SK-N-SH treated with all-trans-retinoic acid at 6 μM for 48 hours (cell line): ENCODE measurements at regions not wholly inside any gene's neighbourhood (a gene's known extent, or its start where the extent isn't known, plus 50 kb on each side); places are given as distances from the start of the nearest gene placed in this dataset.

Experiments used
- ARNTL ChIP-seq: fragments of 450-650 bp; formaldehyde crosslinking; IDR thresholded peaks from 2 replicates; pipeline ENCODE4 v1.5.0; 2020; ENCODE audit warnings: low read depth, mild to moderate bottlenecking, moderate library complexity, borderline replicate concordance
- GLIS3 ChIP-seq: fragments of 250-450 bp; sonication (Bioruptor Pico); IDR thresholded peaks from 2 replicates; pipeline ENCODE4 v1.5.0; 2020; ENCODE audit warnings: mild to moderate bottlenecking, moderate library complexity
- OSR1 ChIP-seq: fragments of 250-450 bp; sonication (Bioruptor Pico); IDR thresholded peaks from 2 replicates; pipeline ENCODE4 v1.8.0; 2022; ENCODE audit warnings: moderate library complexity, mild to moderate bottlenecking, inconsistent platforms
- ZFP30 ChIP-seq: fragments of 450-650 bp; formaldehyde crosslinking; IDR thresholded peaks from 2 replicates; pipeline ENCODE4 v1.5.0; 2022; ENCODE audit warnings: mild to moderate bottlenecking, moderate library complexity
- ZNF565 ChIP-seq: fragments of 450-650 bp; formaldehyde crosslinking; conservative IDR thresholded peaks from 2 replicates; pipeline ENCODE4 v1.5.0; 2020; ENCODE audit warnings: low read depth, mild to moderate bottlenecking, moderate library complexity
- TF ChIP-seq, protein P1 (sequence below): fragments of 250-450 bp; sonication (Bioruptor Pico); IDR thresholded peaks from 2 replicates; pipeline ENCODE4 v1.5.0; 2020; ENCODE audit warnings: mild to moderate bottlenecking, moderate library complexity

- TF ChIP-seq ARNTL (CRISPR knock-in tag): no peak
- no peak for TF ChIP-seq GLIS3 (CRISPR knock-in tag)
- TF ChIP-seq, protein P1, sequence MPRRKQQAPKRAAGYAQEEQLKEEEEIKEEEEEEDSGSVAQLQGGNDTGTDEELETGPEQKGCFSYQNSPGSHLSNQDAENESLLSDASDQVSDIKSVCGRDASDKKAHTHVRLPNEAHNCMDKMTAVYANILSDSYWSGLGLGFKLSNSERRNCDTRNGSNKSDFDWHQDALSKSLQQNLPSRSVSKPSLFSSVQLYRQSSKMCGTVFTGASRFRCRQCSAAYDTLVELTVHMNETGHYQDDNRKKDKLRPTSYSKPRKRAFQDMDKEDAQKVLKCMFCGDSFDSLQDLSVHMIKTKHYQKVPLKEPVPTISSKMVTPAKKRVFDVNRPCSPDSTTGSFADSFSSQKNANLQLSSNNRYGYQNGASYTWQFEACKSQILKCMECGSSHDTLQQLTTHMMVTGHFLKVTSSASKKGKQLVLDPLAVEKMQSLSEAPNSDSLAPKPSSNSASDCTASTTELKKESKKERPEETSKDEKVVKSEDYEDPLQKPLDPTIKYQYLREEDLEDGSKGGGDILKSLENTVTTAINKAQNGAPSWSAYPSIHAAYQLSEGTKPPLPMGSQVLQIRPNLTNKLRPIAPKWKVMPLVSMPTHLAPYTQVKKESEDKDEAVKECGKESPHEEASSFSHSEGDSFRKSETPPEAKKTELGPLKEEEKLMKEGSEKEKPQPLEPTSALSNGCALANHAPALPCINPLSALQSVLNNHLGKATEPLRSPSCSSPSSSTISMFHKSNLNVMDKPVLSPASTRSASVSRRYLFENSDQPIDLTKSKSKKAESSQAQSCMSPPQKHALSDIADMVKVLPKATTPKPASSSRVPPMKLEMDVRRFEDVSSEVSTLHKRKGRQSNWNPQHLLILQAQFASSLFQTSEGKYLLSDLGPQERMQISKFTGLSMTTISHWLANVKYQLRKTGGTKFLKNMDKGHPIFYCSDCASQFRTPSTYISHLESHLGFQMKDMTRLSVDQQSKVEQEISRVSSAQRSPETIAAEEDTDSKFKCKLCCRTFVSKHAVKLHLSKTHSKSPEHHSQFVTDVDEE (CRISPR knock-in tag): no peak
- no peak for TF ChIP-seq ZFP30 (CRISPR knock-in tag)
- TF ChIP-seq ZNF565 (CRISPR knock-in tag): no peak
- TF ChIP-seq OSR1 (CRISPR knock-in tag): no peak
Observed at GRCh38 chr6:120875900-120876299, 458.4 kb downstream of the TBC1D32 start.
